Neural cell (in vitro differentiated cells): ENCODE measurements at regions not wholly inside any gene's neighbourhood (a gene's known extent, or its start where the extent isn't known, plus 50 kb on each side); places are given as distances from the start of the nearest gene placed in this dataset.

Source experiments
- H2AFZ ChIP-seq: fragments of 200-600, 300-800 bp; sonication (generic), shearing (Covaris generic); 2 replicates; pipeline ENCODE4 v1.6.0; 2014; ENCODE audit warnings: low read depth, mild to moderate bottlenecking, antibody characterized with exemption, low read length, moderate library complexity
- H3F3A ChIP-seq: fragments of 200-600 bp; shearing (Covaris generic); 2 replicates; pipeline ENCODE4 v1.6.1; 2016; ENCODE audit warnings: mild to moderate bottlenecking, moderate library complexity, mixed read lengths, antibody characterized with exemption, low read length; ENCODE audit not compliant: insufficient read depth, poor library complexity, severe bottlenecking
- H3K27ac ChIP-seq: fragments of 200-600, 300-800 bp; sonication (generic), shearing (Covaris generic); 2 replicates; pipeline ENCODE4 v1.5.1; 2014; ENCODE audit warnings: mild to moderate bottlenecking, low read length, moderate library complexity
- H3K27me3 ChIP-seq: fragments of 300-800, 200-600 bp; sonication (generic), shearing (Covaris generic); 2 replicates; pipeline ENCODE4 v1.6.0; 2014; ENCODE audit warnings: mild to moderate bottlenecking, low read depth, low read length, moderate library complexity; ENCODE audit not compliant: insufficient read depth
- H3K36me3 ChIP-seq: fragments of 300-800, 200-600 bp; sonication (generic), shearing (Covaris generic); 2 replicates; pipeline ENCODE4 v1.5.1; 2014; ENCODE audit warnings: mild to moderate bottlenecking, antibody characterized with exemption, low read length, moderate library complexity; ENCODE audit not compliant: insufficient read depth
- H3K4me2 ChIP-seq: fragments of 300-800, 200-600 bp; sonication (generic), shearing (Covaris generic); 2 replicates; pipeline ENCODE4 v1.6.0; 2014; ENCODE audit warnings: mild to moderate bottlenecking, low read length
- H3K4me3 ChIP-seq: fragments of 300-800, 200-600 bp; sonication (generic), shearing (Covaris generic); 2 replicates; pipeline ENCODE4 v1.5.1; 2014; ENCODE audit warnings: mild to moderate bottlenecking, low read length, moderate library complexity
- H3K79me2 ChIP-seq: fragments of 200-600 bp; shearing (Covaris generic); replicated peaks from 2 replicates; pipeline ENCODE4 v1.6.0; 2014; ENCODE audit warnings: mild to moderate bottlenecking, low read length, moderate library complexity; ENCODE audit not compliant: insufficient read depth
- H3K9ac ChIP-seq: fragments of 300-800, 200-600 bp; sonication (generic), shearing (Covaris generic); 2 replicates; pipeline ENCODE4 v1.6.1; 2016; ENCODE audit warnings: mild to moderate bottlenecking, low read length, mixed read lengths
- H3K9me2 ChIP-seq: fragments of 200-600 bp; shearing (Covaris generic); 2 replicates; pipeline ENCODE4 v1.6.1; 2016; ENCODE audit warnings: mild to moderate bottlenecking, low read length, mixed read lengths; ENCODE audit not compliant: insufficient read depth
- H3K9me3 ChIP-seq: fragments of 200-600, 300-800 bp; sonication (generic), shearing (Covaris generic); 2 replicates; pipeline ENCODE4 v1.6.1; 2016; ENCODE audit warnings: mild to moderate bottlenecking, mixed run types, low read length, moderate library complexity, mixed read lengths
- H4K20me1 ChIP-seq: fragments of 200-600 bp; shearing (Covaris generic); 2 replicates; pipeline ENCODE4 v1.6.1; 2016; ENCODE audit warnings: mild to moderate bottlenecking, mixed run types; ENCODE audit not compliant: insufficient read depth
- EP300 ChIP-seq: fragments of 450-650 bp; conservative IDR thresholded peaks from 2 replicates; pipeline ENCODE4 v1.6.1; 2014; ENCODE audit warnings: antibody characterized with exemption, mild to moderate bottlenecking, moderate library complexity; ENCODE audit not compliant: poor library complexity, severe bottlenecking
- EZH2 ChIP-seq: fragments of 200-600, 300-800 bp; shearing (Covaris generic), sonication (generic); IDR thresholded peaks from 2 replicates; pipeline ENCODE4 v1.6.1; 2014; ENCODE audit warnings: antibody characterized with exemption, low read length, borderline replicate concordance, mild to moderate bottlenecking; ENCODE audit not compliant: insufficient read depth, poor library complexity, severe bottlenecking
- MXI1 ChIP-seq: fragments of 450-650 bp; conservative IDR thresholded peaks from 2 replicates; pipeline ENCODE4 v1.6.1; 2014; ENCODE audit warnings: antibody characterized with exemption, mild to moderate bottlenecking; ENCODE audit not compliant: poor library complexity, severe bottlenecking
- POLR2AphosphoS5 ChIP-seq: IDR thresholded peaks from 2 replicates; pipeline ENCODE4 v1.6.1; 2012
- RAD21 ChIP-seq: fragments of 450-650 bp; conservative IDR thresholded peaks from 2 replicates; pipeline ENCODE4 v1.6.1; 2014; ENCODE audit warnings: antibody characterized with exemption, mild to moderate bottlenecking, moderate library complexity
- SMC3 ChIP-seq: fragments of 450-650 bp; conservative IDR thresholded peaks from 2 replicates; pipeline ENCODE4 v1.6.1; 2014; ENCODE audit warnings: antibody characterized with exemption, mild to moderate bottlenecking, moderate library complexity; ENCODE audit not compliant: poor library complexity
- TAF1 ChIP-seq: IDR thresholded peaks from 2 replicates; pipeline ENCODE4 v1.6.1; 2012; ENCODE audit warnings: low read depth
- TF ChIP-seq, protein P1 (sequence below): fragments of 450-650 bp; IDR thresholded peaks from 2 replicates; pipeline ENCODE4 v1.5.1; 2014; ENCODE audit warnings: antibody characterized with exemption, mild to moderate bottlenecking, moderate library complexity; ENCODE audit not compliant: poor library complexity, severe bottlenecking
- TF ChIP-seq, protein P2 (sequence below): IDR thresholded peaks from 2 replicates; pipeline ENCODE4 v1.6.1; 2012; ENCODE audit warnings: borderline replicate concordance

DNA sequence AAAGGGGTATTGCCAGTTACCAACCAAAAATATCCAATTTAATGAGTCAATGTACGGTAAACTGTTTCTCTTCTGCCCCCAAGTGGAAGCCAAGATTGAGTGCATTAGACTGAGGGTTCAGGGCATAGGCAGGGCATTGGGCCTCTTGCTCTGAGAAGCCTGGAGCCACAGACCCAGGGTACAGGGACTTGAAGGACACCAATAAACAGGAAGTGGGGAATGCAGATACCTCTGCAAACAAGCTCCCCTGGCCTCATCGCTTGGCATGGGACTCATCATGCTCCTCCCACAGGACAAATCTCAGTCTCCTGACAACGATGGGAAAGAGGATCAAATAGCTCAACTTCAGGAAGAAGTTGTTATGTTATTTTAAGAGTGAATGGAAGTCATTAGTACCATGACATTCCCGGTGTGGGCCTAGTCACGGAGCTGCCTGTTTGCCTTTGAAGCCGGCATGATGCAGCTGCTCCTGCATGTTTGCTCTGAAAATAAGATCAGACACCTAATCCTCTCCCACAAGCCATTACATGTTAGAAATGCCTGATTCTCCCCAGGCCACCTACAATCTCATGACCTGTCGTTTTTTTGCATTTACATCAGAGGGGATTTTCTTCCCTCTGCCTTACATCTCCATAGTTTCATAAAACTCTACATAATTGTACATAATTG is 224.2 kb downstream of the RCHY1 start:
- H4K20me1 ChIP-seq, result no peaks in the 10 kb centered on the region
- no peaks in the 10 kb centered on the region for H3K9me2 ChIP-seq
- no peak overlapping the region for H3K9ac ChIP-seq
- H3K27me3 ChIP-seq, result no peaks in the 10 kb centered on the region
- H3K4me2 ChIP-seq, result no peak overlapping the region
- H3K27ac ChIP-seq, result no peak overlapping the region
- H3K9me3 ChIP-seq, result no peaks in the 10 kb centered on the region
- no peaks in the 10 kb centered on the region for H3K79me2 ChIP-seq
- no peaks in the 10 kb centered on the region for H3F3A ChIP-seq
- TF ChIP-seq SMC3 (peak; percentile 37), MXI1 (no peak), RAD21 (peak; percentile 42)
- TF ChIP-seq, protein P1, sequence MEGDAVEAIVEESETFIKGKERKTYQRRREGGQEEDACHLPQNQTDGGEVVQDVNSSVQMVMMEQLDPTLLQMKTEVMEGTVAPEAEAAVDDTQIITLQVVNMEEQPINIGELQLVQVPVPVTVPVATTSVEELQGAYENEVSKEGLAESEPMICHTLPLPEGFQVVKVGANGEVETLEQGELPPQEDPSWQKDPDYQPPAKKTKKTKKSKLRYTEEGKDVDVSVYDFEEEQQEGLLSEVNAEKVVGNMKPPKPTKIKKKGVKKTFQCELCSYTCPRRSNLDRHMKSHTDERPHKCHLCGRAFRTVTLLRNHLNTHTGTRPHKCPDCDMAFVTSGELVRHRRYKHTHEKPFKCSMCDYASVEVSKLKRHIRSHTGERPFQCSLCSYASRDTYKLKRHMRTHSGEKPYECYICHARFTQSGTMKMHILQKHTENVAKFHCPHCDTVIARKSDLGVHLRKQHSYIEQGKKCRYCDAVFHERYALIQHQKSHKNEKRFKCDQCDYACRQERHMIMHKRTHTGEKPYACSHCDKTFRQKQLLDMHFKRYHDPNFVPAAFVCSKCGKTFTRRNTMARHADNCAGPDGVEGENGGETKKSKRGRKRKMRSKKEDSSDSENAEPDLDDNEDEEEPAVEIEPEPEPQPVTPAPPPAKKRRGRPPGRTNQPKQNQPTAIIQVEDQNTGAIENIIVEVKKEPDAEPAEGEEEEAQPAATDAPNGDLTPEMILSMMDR, result peak; percentile 33
- H3K4me3 ChIP-seq, result no peak overlapping the region
- H2AFZ ChIP-seq, result no peak overlapping the region
- H3K36me3 ChIP-seq, result no peaks in the 10 kb centered on the region

DNA sequence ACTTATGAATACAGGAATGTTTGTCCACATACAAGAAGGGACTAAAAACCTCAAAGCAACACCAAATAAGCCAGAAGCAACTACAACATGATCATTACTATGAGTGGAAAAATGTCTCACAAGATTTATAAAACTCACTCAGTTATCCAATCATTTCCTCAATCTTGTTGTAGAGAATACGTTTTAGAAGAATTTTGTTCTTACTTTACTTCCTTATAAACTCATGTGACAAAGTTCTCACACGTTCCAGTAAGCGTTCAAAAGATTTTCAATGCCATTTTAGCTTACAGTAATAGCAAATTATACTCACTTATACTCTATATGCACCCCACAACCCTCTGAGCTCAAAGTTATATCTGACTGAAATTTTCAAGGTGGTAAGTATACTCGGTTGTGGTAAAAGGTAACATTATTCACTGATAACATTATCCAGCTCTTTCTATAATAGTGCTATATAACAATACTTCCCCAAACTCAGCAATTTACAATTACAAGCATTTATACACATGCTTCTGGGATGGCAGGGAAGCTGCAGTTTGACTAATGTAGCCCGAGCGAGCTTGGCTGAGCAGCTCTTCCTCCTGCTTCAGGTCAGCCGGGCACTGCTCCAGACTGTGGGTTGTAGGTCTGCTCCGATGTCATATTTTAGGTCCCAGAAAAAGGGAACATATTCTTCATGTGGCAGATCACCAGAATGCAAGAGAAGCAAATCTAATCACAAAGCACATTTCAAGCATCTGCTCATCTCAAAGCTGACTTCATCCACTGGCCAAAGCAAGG is 226.3 kb downstream of the RCHY1 start:
- Histone ChIP-seq H3K9me3 (no peaks in the 10 kb centered on the region), H4K20me1 (no peaks in the 10 kb centered on the region), H3F3A (no peaks in the 10 kb centered on the region), H3K9ac (no peak overlapping the region), H3K36me3 (no peaks in the 10 kb centered on the region), H3K79me2 (no peaks in the 10 kb centered on the region), H3K4me2 (no peak overlapping the region), H2AFZ (no peak overlapping the region), H3K9me2 (no peaks in the 10 kb centered on the region), H3K27ac (no peak overlapping the region), H3K27me3 (no peaks in the 10 kb centered on the region), H3K4me3 (no peak overlapping the region)
- TF ChIP-seq RAD21, result no peak

DNA sequence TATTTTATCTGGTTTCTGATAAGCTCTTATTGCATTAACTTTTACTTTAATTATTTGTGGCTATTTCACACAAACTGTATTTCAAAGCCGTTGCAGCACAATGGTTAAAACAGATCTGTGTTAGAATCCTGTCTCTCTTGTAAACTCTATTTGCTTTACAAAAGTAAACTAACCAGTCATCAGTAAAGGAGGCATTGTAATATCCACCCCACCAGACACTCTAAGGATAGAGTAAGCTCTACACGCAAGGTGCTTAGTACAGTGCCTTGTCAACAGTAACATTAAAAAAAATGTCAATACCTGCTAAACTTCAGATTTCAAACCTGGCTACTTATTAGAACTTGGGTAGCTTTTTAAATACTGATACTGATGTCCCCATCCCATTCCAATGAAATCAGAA is 228.4 kb downstream of the RCHY1 start:
- Histone ChIP-seq H3K36me3 (no peaks in the 10 kb centered on the region), H3K4me3 (no peak overlapping the region), H3K4me2 (no peak overlapping the region), H3K9ac (no peak overlapping the region), H3K9me3 (no peaks in the 10 kb centered on the region), H3K9me2 (no peaks in the 10 kb centered on the region), H3F3A (no peaks in the 10 kb centered on the region), H4K20me1 (no peaks in the 10 kb centered on the region), H3K27me3 (no peaks in the 10 kb centered on the region), H2AFZ (no peak overlapping the region), H3K27ac (no peak overlapping the region), H3K79me2 (no peaks in the 10 kb centered on the region)
- TF ChIP-seq, protein P1, result no peak
- no peak for TF ChIP-seq POLR2AphosphoS5
- no peak for TF ChIP-seq MXI1
- TF ChIP-seq, protein P2, sequence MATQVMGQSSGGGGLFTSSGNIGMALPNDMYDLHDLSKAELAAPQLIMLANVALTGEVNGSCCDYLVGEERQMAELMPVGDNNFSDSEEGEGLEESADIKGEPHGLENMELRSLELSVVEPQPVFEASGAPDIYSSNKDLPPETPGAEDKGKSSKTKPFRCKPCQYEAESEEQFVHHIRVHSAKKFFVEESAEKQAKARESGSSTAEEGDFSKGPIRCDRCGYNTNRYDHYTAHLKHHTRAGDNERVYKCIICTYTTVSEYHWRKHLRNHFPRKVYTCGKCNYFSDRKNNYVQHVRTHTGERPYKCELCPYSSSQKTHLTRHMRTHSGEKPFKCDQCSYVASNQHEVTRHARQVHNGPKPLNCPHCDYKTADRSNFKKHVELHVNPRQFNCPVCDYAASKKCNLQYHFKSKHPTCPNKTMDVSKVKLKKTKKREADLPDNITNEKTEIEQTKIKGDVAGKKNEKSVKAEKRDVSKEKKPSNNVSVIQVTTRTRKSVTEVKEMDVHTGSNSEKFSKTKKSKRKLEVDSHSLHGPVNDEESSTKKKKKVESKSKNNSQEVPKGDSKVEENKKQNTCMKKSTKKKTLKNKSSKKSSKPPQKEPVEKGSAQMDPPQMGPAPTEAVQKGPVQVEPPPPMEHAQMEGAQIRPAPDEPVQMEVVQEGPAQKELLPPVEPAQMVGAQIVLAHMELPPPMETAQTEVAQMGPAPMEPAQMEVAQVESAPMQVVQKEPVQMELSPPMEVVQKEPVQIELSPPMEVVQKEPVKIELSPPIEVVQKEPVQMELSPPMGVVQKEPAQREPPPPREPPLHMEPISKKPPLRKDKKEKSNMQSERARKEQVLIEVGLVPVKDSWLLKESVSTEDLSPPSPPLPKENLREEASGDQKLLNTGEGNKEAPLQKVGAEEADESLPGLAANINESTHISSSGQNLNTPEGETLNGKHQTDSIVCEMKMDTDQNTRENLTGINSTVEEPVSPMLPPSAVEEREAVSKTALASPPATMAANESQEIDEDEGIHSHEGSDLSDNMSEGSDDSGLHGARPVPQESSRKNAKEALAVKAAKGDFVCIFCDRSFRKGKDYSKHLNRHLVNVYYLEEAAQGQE, result no peak
- TF ChIP-seq EP300, result no peak
- no peak for TF ChIP-seq SMC3
- TF ChIP-seq TAF1, result no peak
- no peak for TF ChIP-seq EZH2
- no peak for TF ChIP-seq RAD21
